Stimulated activated CD4-positive, alpha-beta T cell treated with anti-CD3 and anti-CD28 coated beads, Interleukin-1b, Interleukin-23, amount 100 ng/mL, for 48 hours (primary cell): ENCODE measurements at regions not wholly inside any gene's neighbourhood (a gene's known extent, or its start where the extent isn't known, plus 50 kb on each side); places are given as distances from the start of the nearest gene placed in this dataset.

Experiments used
- DNase-seq: peaks from one replicate; pipeline ENCODE4 v3.0.0-alpha.2; 2020

- DNase-seq = no peak
These were observed 125.3 kb downstream of the TSHZ3 start for GRCh38 chr19:31223740-31224534.

- peak; percentile 17 for DNase-seq
These were observed 128.7 kb downstream of the TSHZ3 start for GRCh38 chr19:31220540-31220939.

GRCh38 chr19:31214997-31215396 lies 134.2 kb downstream of the TSHZ3 start:
- DNase-seq = no peak

- peak; percentile 95 for DNase-seq
These were observed 135.2 kb downstream of the TSHZ3 start for GRCh38 chr19:31214086-31214485.

GRCh38 chr19:31211088-31211487 lies 138.1 kb downstream of the TSHZ3 start:
- DNase-seq = no peak

GRCh38 chr19:31205887-31206518 lies 143.2 kb downstream of the TSHZ3 start:
- no peak for DNase-seq

GRCh38 chr19:31204115-31204514 lies 145.1 kb downstream of the TSHZ3 start:
- no peak for DNase-seq

- no peak for DNase-seq
These were observed 164.0 kb downstream of the TSHZ3 start for GRCh38 chr19:31185261-31185660.

GRCh38 chr19:31181535-31181934 lies 167.7 kb downstream of the TSHZ3 start:
- no peak for DNase-seq

- no peak for DNase-seq
These were observed 168.3 kb downstream of the TSHZ3 start for GRCh38 chr19:31180907-31181306.

GRCh38 chr19:31179471-31179852 lies 169.8 kb downstream of the TSHZ3 start:
- no peak for DNase-seq

- no peak for DNase-seq
These were observed 170.3 kb downstream of the TSHZ3 start for GRCh38 chr19:31178833-31179470.

- DNase-seq = no peak
These were observed 172.0 kb downstream of the TSHZ3 start for GRCh38 chr19:31177246-31177645.

GRCh38 chr19:31175564-31176348 lies 173.5 kb downstream of the TSHZ3 start:
- DNase-seq = no peak

- DNase-seq = no peak
These were observed 174.3 kb downstream of the TSHZ3 start for GRCh38 chr19:31174948-31175347.

GRCh38 chr19:31173991-31174390 lies 175.2 kb downstream of the TSHZ3 start:
- DNase-seq = no peak

- DNase-seq = no peak
These were observed 177.3 kb downstream of the TSHZ3 start for GRCh38 chr19:31171936-31172335.

GRCh38 chr19:31170046-31170445 lies 179.2 kb downstream of the TSHZ3 start:
- no peak for DNase-seq

- no peak for DNase-seq
These were observed 181.1 kb downstream of the TSHZ3 start for GRCh38 chr19:31168106-31168625.

- DNase-seq = no peak
These were observed 181.5 kb downstream of the TSHZ3 start for GRCh38 chr19:31167690-31168089.

- DNase-seq = no peak
These were observed 183.0 kb downstream of the TSHZ3 start for GRCh38 chr19:31166206-31166605.

GRCh38 chr19:31164791-31165251 lies 184.4 kb downstream of the TSHZ3 start:
- no peak for DNase-seq
